Endothelial cell (in vitro differentiated cells): ENCODE measurements at regions not wholly inside any gene's neighbourhood (a gene's known extent, or its start where the extent isn't known, plus 50 kb on each side); places are given as distances from the start of the nearest gene placed in this dataset.

Experiments used
- DNase-seq: peaks from one replicate; pipeline ENCODE4 v3.0.0; 2021; ENCODE audit warnings: low spot score
- H3K27ac Mint-ChIP-seq: one replicate; pipeline ENCODE4 v1.8.0; 2021; ENCODE audit warnings: mixed read lengths, inconsistent platforms; ENCODE audit not compliant: unreplicated experiment
- H3K27me3 Mint-ChIP-seq: one replicate; pipeline ENCODE4 v1.8.0; 2021; ENCODE audit warnings: mild to moderate bottlenecking, moderate library complexity, mixed read lengths, inconsistent platforms; ENCODE audit not compliant: unreplicated experiment
- H3K36me3 Mint-ChIP-seq: one replicate; pipeline ENCODE4 v1.8.0; 2021; ENCODE audit warnings: mild to moderate bottlenecking, low read depth, mixed read lengths, inconsistent platforms; ENCODE audit not compliant: unreplicated experiment
- H3K4me1 Mint-ChIP-seq: one replicate; pipeline ENCODE4 v1.8.0; 2021; ENCODE audit warnings: mild to moderate bottlenecking, mixed read lengths, inconsistent platforms; ENCODE audit not compliant: unreplicated experiment
- H3K4me3 Mint-ChIP-seq: one replicate; pipeline ENCODE4 v1.8.0; 2021; ENCODE audit warnings: mild to moderate bottlenecking, mixed read lengths, inconsistent platforms; ENCODE audit not compliant: unreplicated experiment
- H3K9me3 Mint-ChIP-seq: one replicate; pipeline ENCODE4 v1.8.0; 2021; ENCODE audit warnings: mixed read lengths, inconsistent platforms; ENCODE audit not compliant: unreplicated experiment
- TF ChIP-seq, protein P1 (sequence below): fragments of 200-600 bp; sonication (generic); IDR thresholded peaks from one replicate; pipeline ENCODE4 v1.5.0; 2021; ENCODE audit warnings: antibody characterized with exemption; ENCODE audit not compliant: unreplicated experiment

DNA sequence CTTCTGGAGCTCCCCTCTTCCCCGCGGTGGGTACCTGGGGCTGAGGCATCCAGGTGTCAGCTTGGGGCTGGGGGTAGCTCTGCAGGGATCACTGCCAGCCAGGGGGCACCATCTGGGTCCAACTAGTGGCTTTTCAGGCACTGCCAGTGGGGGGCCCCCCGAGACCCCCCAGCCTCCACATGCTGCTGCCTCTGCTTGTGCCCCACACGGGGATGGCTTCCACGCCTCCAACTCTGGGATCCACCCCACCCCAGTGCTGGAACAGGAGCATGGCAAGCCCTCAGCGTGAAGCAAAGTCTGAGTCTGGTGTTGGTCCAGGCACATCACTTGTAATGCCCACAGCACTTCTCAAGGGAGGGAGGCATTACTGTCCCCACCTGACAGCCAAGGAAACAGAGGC lies 260.5 kb upstream of the MVB12B start:
- Mint-ChIP-seq H3K9me3 (no peaks in the 10 kb centered on the region), H3K27ac (no peak overlapping the region), H3K4me3 (no peak overlapping the region), H3K36me3 (peaks cover 5% of the 10 kb centered on the region), H3K4me1 (no peaks in the 10 kb centered on the region), H3K27me3 (peaks cover 9% of the 10 kb centered on the region)
- TF ChIP-seq, protein P1, sequence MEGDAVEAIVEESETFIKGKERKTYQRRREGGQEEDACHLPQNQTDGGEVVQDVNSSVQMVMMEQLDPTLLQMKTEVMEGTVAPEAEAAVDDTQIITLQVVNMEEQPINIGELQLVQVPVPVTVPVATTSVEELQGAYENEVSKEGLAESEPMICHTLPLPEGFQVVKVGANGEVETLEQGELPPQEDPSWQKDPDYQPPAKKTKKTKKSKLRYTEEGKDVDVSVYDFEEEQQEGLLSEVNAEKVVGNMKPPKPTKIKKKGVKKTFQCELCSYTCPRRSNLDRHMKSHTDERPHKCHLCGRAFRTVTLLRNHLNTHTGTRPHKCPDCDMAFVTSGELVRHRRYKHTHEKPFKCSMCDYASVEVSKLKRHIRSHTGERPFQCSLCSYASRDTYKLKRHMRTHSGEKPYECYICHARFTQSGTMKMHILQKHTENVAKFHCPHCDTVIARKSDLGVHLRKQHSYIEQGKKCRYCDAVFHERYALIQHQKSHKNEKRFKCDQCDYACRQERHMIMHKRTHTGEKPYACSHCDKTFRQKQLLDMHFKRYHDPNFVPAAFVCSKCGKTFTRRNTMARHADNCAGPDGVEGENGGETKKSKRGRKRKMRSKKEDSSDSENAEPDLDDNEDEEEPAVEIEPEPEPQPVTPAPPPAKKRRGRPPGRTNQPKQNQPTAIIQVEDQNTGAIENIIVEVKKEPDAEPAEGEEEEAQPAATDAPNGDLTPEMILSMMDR = no peak
- DNase-seq = no peak

DNA sequence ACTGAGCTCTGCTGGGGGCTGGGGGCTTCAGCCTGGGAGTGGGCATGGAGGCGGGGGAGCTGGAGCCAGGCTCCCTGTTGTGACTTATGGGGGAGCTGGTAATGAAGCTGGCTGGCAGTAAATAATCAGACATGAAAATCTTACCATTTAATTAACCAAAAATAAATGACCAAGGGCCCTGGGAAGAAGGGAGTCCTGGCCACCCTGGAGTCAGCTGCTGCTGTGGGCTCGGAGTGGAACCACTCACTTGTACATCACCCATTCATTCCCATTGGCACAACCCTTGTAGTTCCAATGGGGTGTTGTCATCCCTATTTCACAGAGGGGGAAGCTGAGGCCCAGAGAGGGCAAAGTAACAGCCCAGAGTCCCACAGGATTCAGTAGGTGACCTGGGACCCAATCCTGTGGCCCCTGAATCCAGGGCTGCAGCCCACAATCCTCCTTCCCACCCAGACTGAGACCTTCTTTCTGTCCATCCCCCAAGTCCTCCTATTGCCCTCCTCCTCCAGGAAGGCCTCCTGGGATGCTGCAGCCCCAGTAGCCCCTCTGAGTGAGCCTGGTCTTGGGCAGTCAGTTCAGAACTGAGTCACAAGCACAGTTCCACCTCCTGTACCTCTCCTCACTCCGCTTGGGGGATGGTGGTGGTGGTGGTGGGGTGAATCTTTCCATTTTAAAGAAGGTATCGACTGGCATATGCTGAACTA lies 259.4 kb upstream of the MVB12B start:
- no peak overlapping the region for H3K27ac Mint-ChIP-seq
- H3K9me3 Mint-ChIP-seq = no peaks in the 10 kb centered on the region
- DNase-seq = no peak
- TF ChIP-seq, protein P1 = no peak
- no peaks in the 10 kb centered on the region for H3K4me1 Mint-ChIP-seq
- H3K27me3 Mint-ChIP-seq = peaks cover 10% of the 10 kb centered on the region
- H3K4me3 Mint-ChIP-seq = no peak overlapping the region
- peaks cover 5% of the 10 kb centered on the region for H3K36me3 Mint-ChIP-seq

DNA sequence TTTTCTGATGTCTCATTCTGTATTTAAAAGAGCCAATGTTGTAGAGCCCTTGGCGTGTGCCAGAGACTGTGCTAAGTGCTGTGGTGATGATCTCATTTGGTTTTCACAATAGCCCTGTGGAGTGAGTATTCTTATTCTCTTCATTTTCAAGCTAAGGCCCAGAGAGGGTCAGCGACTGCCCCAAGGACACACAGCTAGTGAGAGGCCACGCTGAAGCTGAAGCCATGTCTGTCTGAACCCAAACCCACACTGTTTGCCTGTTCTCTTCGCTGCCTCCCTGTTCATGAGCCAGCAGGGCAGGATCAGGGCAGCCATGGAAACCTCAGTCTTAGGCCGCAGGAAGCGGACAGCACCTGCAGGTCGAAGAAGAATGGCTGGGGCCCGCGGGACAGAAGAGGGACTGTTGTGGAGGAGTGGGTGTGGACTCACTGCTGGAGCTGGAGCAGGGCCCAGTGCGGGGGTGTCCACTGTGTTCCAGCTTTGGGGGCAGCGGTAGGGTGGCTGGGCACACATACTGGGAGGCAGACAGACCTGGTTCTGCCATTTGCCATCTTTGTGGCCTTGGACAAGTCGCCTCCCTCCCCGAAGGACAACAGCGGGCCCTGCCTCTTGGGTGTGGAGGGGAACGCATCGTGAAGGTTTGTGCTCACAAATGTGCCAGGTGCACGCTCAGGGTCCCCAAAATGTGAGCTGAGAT lies 257.9 kb upstream of the MVB12B start:
- Mint-ChIP-seq H3K9me3 (no peaks in the 10 kb centered on the region), H3K27ac (no peak overlapping the region), H3K4me1 (no peaks in the 10 kb centered on the region), H3K27me3 (peaks cover 9% of the 10 kb centered on the region), H3K4me3 (no peak overlapping the region), H3K36me3 (peaks cover 5% of the 10 kb centered on the region)
- TF ChIP-seq, protein P1 = no peak
- DNase-seq = no peak

DNA sequence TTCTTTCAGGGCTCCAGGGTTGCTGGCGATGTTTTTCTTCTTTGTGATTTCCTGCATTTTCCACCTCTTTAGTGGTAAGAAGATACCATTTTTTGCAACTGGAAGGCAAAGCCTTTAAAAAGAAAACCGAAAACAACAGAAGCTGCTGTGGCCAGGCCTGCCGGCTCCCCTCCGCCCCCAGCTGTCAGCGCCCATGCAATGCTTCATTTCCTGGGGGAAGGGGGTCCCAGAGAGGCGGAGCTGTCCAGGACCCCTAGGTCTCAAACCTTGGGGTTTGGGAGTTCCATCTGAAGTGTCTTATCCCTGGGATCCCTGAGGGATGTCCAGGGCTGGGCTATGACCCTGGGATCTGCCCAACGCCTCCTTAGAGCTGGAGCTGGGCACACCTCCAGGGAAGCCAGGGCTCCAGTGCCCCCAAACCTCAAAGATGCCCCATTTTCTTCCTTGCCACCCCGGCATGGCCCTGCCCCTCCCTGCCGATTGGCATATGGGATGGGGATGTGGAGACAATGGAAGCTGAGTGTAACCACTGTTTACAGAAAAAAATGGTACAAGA lies 257.2 kb upstream of the MVB12B start:
- no peak overlapping the region for H3K4me3 Mint-ChIP-seq
- no peaks in the 10 kb centered on the region for H3K4me1 Mint-ChIP-seq
- DNase-seq = no peak
- H3K27me3 Mint-ChIP-seq = peaks cover 8% of the 10 kb centered on the region
- TF ChIP-seq, protein P1 = no peak
- H3K27ac Mint-ChIP-seq = no peak overlapping the region
- H3K9me3 Mint-ChIP-seq = no peaks in the 10 kb centered on the region
- H3K36me3 Mint-ChIP-seq = peaks cover 5% of the 10 kb centered on the region
